ENCODE measurements at regions not wholly inside any gene's neighbourhood (a gene's known extent, or its start where the extent isn't known, plus 50 kb on each side); places are given as distances from the start of the nearest gene placed in this dataset.

- no peak for DNase-seq
Observed at GRCh38 chr15:56868170-56868569, 50.3 kb upstream of the TCF12 start.

- no peak for DNase-seq
Observed at GRCh38 chr15:56866803-56867202, 51.6 kb upstream of the TCF12 start.

DNA sequence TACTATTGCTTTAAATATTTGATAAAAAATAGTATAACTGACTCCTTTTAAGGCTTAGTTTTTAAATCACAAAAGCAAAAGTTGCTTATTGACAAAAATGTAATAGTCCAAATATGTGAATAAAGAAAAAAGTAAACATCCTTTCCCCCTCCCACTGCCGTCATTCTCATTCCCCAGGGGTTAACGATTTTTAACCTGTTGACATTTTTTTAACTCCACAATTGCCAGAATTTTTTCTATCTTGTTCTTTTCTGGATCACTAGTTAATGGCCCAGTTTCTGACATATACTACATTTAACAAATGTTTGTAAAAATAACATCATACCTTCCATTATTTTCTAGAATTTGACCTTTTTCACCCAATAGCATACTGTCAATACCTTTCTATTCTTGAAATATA is 60.6 kb upstream of the TCF12 start:
- no peak for DNase-seq

GRCh38 chr15:56856934-56857333 is 61.5 kb upstream of the TCF12 start:
- DNase-seq = no peak

- DNase-seq = no peak
Observed at GRCh38 chr15:56844892-56845291, 73.6 kb upstream of the TCF12 start.

DNA sequence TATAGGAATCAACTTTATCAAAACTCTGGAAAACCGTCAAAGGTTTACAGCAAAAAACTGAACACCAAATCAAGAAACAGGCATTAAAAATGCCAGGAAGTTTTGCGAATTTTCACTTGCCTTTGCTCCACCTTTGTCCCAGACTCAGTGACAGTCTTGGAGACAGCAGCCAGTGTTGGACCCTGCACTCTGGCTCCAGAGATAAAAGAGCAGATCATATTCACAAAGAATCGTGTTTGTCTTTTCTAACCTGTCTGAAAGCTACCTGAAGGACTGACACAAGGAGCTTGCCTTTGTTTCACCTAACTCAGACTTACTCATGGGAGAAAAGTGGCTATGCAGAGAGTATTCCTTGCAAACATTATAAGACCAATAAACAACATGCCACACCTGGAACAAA is 74.0 kb upstream of the TCF12 start:
- no peak for DNase-seq

GRCh38 chr15:56839641-56840040 is 78.8 kb upstream of the TCF12 start:
- no peak for DNase-seq

GRCh38 chr15:56839099-56839498 is 79.3 kb upstream of the TCF12 start:
- DNase-seq = no peak

DNA sequence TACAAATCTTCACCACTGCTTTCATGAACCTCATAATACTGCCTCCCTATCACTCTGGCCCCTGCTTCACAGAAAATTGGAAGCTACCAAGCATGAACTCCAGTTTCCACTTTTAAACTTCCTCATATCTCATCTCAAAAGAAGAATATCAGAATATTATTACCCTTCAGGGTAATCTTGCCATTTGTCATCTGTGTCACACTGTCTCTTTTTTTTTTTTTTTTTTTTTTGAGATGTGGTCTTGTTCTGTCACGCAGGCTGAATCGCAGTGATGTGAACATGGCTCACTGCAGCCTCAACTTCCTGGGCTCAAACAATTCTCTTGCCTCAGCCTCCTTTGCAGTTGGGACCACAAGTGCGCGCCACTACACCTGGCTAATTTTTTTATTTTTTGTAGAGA is 80.4 kb upstream of the TCF12 start:
- DNase-seq = no peak

- no peak for DNase-seq
Observed at GRCh38 chr15:56837273-56837672, 81.2 kb upstream of the TCF12 start.

DNA sequence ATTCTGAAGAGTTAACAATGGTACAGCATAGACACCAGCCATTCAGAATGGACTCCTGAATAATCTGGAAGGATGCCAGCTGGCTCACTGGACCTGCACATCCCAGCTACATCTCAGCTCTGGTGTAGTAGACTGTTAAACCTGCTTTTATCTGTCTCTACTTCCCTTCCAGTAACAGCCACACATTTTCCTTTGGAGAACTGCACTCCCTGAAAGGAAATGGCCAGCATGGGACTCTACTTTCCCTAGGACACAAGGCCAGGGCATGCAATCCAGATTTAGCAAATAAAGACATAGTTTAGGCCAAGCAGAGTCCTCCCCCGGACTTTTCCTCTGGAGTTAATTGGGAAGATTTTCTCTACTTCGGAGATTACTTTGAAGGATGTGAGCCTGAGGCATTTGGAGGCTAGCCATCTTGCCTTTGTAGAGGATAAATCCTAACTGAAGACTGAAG is 82.7 kb upstream of the TCF12 start:
- DNase-seq = no peak

DNA sequence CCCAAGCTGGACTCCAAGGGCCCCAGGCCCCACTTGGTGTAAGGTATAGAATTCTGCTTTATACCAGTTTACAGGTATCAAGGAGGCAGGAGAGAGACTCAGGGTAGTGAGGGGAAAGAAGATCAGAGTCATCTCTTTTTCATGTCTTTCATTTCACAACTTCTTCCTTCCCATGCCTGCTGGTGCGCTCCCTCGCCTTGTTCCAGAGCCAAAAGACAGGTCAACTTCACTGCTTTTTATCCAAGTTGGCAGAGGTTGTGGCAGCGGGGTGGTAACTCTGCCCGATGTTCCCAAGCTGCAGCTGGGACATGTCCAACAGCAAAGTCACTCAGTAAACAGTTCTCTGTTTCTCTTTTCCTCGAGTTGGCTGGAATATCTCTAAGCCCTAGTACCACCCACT is 86.3 kb upstream of the TCF12 start:
- no peak for DNase-seq

- no peak for DNase-seq
Observed at GRCh38 chr15:56831467-56832005, 86.9 kb upstream of the TCF12 start.

- DNase-seq = no peak
Observed at GRCh38 chr15:56824175-56824574, 90.9 kb upstream of the ZNF280D start.

GRCh38 chr15:56821721-56822425 is 88.6 kb upstream of the ZNF280D start:
- peak; percentile 32 for DNase-seq

DNA sequence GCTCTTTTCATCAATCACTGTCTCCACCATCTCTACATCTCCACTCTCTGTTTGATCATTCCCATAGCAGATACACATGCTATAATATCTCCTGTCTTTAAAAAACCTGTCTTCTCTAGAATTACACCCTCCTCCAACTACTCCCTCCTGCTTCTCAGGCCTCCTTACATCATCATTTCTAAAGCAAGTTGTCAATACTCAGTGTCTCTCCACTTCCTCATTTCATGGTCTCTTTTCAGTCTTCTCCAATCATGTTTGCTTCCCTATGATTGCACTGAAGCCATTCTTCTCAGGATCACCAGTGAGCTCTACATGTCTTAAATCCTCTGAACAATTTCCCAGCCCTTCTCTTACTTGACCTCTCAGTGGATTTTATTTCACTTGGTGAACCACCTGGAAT is 87.0 kb upstream of the ZNF280D start:
- no peak for DNase-seq

DNA sequence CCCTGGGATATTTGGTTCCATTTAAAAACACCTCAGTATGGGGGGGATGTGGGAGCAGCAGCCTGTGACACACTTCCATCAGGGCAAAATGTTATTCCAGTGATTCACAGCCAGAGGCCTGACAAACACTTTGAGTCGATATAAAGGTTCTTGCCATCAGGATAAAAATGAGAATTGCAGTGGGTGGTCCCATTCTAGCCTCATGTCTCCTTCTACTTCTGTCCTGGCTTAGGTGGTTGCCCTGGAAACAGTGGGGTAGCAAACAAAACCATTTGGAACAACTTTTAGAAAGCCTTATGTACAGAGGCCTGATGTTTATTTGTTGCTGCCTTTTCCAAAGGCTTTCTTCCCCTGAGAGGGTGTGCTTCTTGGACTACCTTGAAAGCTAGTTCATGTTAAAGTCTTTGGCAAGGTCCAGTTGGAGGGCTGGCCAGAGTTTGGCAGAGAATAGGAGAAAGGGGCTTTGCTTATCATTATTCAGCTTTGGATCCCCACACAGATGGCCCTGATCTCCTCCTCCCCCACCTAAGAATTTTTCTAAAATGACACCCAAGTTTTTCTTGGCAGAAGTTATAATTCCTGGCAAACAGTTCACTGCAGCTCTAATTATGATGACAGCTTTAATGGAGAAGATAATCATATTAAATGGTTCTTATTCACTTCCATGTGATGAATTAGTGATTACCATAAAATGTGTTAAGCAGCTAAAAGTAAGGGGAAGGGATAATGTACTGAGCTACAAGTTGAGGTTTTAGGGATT is 84.2 kb upstream of the ZNF280D start:
- DNase-seq = no peak

DNA sequence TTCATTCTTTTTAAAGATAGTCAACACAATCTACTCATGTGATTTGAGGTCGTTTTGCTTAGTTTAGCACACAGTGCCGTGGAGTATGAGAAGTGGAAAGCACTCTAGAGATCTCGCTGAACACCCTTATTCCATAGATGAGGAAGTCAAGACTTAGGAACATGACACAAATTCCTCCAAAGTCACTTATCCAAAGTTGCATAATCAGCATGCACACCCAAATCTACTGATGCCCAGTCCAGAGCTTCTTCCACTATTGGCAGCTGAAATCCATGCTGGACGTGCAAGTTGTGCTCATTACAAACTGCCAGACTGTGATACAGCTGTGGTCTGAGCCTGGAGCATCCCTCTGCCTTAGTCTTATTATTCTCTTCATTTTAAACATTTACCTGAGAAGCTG is 83.5 kb upstream of the ZNF280D start:
- no peak for DNase-seq

DNA sequence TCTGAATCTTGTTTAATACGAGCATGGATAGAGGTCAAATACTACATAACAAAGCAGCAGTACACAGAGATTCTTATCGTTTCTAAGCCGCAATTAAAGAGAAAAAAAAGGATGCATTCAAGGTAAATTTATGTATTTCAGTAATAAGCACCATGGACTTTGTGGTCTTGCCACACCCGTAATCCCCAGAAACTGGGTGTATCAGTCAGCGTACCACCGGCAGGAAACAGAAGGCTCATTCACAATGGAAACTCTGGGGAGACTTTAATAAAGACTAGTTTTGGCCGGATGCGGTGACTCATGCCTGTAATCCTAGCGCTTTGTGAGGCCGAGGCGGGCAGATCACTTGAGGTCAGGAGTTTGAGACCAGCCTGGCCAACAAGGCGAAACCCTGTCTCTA is 81.9 kb upstream of the ZNF280D start:
- DNase-seq = no peak

DNA sequence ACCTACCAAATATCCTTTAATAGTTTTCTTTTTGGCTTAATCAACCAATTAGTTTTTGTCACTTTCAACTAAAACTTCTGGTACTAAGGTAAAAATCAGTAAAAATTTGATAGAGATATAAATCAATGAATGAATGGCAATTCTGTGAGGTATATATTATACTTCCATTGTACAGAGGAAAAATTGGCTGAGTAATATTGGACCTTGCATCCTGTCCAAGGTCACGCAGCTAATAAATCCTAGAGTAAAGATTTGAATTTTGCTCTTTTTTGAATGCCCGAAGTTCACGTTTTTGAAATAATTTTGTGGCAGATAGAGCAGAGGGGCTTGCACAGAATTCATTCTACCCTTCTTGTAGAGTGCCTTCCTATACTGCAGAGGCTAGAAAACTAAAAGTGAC is 81.1 kb upstream of the ZNF280D start:
- DNase-seq = no peak

GRCh38 chr15:56813995-56814394 is 80.7 kb upstream of the ZNF280D start:
- no peak for DNase-seq

GRCh38 chr15:56812961-56813360 is 79.7 kb upstream of the ZNF280D start:
- DNase-seq = no peak

DNA sequence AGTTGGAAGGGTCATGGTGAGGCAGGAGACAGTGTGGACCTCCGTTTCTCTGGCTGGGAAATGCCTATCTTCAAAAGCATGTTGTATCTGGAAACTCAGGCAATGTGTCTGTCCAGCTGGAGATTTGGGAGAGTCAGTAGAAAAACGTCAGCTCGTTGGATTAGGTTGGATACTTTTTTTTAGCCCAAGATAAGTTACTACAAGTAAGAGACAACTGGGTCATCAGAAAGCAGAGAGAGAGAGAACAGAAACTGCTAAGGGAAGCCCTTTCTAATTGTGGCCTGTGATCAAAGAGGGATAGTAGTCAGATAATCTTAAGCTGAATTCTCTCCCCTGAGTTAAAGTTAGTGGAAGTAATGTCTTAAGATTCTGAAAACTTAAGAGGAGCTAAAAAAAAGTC is 78.9 kb upstream of the ZNF280D start:
- DNase-seq = no peak

DNA sequence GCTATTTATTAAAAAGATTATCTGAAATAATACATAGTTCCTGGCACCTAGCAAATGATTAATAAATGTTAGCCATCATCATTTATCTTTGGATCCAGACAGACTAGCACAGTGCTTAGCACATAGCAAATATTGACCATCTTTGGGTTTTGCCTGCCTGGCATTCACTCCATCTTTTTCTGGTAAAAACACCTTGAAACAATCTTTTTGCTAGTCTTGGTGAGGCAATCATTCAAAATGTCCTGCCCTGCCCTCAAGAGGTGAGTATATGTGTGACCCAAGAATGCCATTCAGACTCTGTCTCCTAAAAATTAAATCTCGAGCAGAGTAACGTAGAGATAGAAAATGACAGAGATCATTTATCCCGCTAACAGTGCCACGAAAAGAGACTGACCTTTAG is 78.3 kb upstream of the ZNF280D start:
- DNase-seq = no peak
